Panc1 (cell line): ENCODE measurements at regions not wholly inside any gene's neighbourhood (a gene's known extent, or its start where the extent isn't known, plus 50 kb on each side); places are given as distances from the start of the nearest gene placed in this dataset.

ENCODE experiments used
- ATAC-seq: fragments of 200-7000 bp; cut with Tn5 transposase; 2 replicates; pipeline ENCODE4 v1.9.1; 2020; ENCODE audit warnings: mild to moderate bottlenecking, moderate library complexity
- BruUV-seq: library from RNA; stranded (reverse); fragments of 400-500 nt; replicated peaks from 2 replicates; lab custom pipeline; 2021; lab: Mats Ljungman, UMichigan
- CTCF ChIA-PET: fragments of 300-600 bp; sonication (Branson Sonifier 250); formaldehyde crosslinking; loops from one replicate; lab custom pipeline; 2022; ENCODE audit warnings: antibody characterized with exemption; lab: Charles Lee
- POLR2A ChIA-PET: fragments of 300-600 bp; sonication (Branson Sonifier 250); formaldehyde crosslinking; loops from one replicate; lab custom pipeline; 2022; ENCODE audit warnings: antibody characterized with exemption; lab: Charles Lee
- DNase-seq: peaks from one replicate; pipeline ENCODE4 v3.0.0-alpha.2; 2010; ENCODE audit warnings: low read depth, low spot score
- H3K27ac ChIP-seq: 2 replicates; pipeline ENCODE4 v1.5.1; 2011; ENCODE audit warnings: mild to moderate bottlenecking, low read length, inconsistent platforms
- H3K27me3 ChIP-seq: fragments of 200-500 bp; sonication (Bioruptor generic); 2 replicates; pipeline ENCODE4 v1.6.0; 2014; ENCODE audit warnings: low read length, inconsistent platforms; ENCODE audit not compliant: control insufficient read depth, insufficient read depth
- H3K36me3 ChIP-seq: fragments of 200-500 bp; sonication (Bioruptor generic); 2 replicates; pipeline ENCODE4 v1.5.1; 2014; ENCODE audit warnings: inconsistent platforms, mild to moderate bottlenecking, low read length, moderate library complexity; ENCODE audit not compliant: control insufficient read depth, insufficient read depth
- H3K4me1 ChIP-seq: 2 replicates; pipeline ENCODE4 v1.5.1; 2011; ENCODE audit warnings: inconsistent platforms, mild to moderate bottlenecking, low read length, moderate library complexity; ENCODE audit not compliant: control insufficient read depth, insufficient read depth
- H3K4me3 ChIP-seq, 2 experiments: 2 replicates each; pipeline ENCODE4 v1.5.1; 2011 to 2012; ENCODE audit warnings: low read depth in 2 of 2, low read length in 2 of 2, mild to moderate bottlenecking in 2 of 2, inconsistent platforms in 1 of 2, moderate library complexity in 1 of 2
- H3K9me3 ChIP-seq: fragments of 200-500 bp; sonication (Bioruptor generic); 2 replicates; pipeline ENCODE4 v1.5.1; 2014; ENCODE audit warnings: low read depth, mild to moderate bottlenecking, inconsistent platforms, low read length, moderate library complexity; ENCODE audit not compliant: control insufficient read depth, insufficient read depth
- POLR2AphosphoS5 ChIP-seq: IDR thresholded peaks from 2 replicates; pipeline ENCODE4 v1.6.1; 2012; ENCODE audit warnings: mild to moderate bottlenecking, low read depth, low read length, moderate library complexity
- SIN3A ChIP-seq: IDR thresholded peaks from 2 replicates; pipeline ENCODE4 v1.6.1; 2012; ENCODE audit warnings: low read depth, mild to moderate bottlenecking, low read length, moderate library complexity, borderline replicate concordance; ENCODE audit not compliant: insufficient read depth
- TCF7L2 ChIP-seq: IDR thresholded peaks from 2 replicates; pipeline ENCODE4 v1.6.1; 2011; ENCODE audit warnings: mild to moderate bottlenecking, low read depth, low read length, inconsistent platforms
- in situ Hi-C: cut with HindIII; loops from 2 replicates; pipeline ENCODE4 v1.10.0; 2016; ENCODE audit warnings: low sequenced_read_pairs, low pct_unique_long_range_greater_than_20kb
- intact Hi-C: fragments of 100-400 bp; cut with micrococcal nuclease; formaldehyde crosslinking; loops from one replicate; pipeline ENCODE4 v1.10.0; 2022; ENCODE audit not compliant: unreplicated experiment
- TF ChIP-seq, protein P1 (sequence below), 2 experiments: IDR thresholded peaks; 2 replicates each; pipeline ENCODE4 v1.6.1; 2011 to 2012; ENCODE audit warnings: low read depth in 2 of 2, control low read depth in 1 of 2, low read length in 1 of 2, mild to moderate bottlenecking in 1 of 2, moderate library complexity in 1 of 2; ENCODE audit not compliant: insufficient read depth in 1 of 2
- TF ChIP-seq, protein P2 (sequence below): fragments of 450-650 bp; IDR thresholded peaks from 2 replicates; pipeline ENCODE4 v1.5.1; 2017; ENCODE audit warnings: mild to moderate bottlenecking

DNA sequence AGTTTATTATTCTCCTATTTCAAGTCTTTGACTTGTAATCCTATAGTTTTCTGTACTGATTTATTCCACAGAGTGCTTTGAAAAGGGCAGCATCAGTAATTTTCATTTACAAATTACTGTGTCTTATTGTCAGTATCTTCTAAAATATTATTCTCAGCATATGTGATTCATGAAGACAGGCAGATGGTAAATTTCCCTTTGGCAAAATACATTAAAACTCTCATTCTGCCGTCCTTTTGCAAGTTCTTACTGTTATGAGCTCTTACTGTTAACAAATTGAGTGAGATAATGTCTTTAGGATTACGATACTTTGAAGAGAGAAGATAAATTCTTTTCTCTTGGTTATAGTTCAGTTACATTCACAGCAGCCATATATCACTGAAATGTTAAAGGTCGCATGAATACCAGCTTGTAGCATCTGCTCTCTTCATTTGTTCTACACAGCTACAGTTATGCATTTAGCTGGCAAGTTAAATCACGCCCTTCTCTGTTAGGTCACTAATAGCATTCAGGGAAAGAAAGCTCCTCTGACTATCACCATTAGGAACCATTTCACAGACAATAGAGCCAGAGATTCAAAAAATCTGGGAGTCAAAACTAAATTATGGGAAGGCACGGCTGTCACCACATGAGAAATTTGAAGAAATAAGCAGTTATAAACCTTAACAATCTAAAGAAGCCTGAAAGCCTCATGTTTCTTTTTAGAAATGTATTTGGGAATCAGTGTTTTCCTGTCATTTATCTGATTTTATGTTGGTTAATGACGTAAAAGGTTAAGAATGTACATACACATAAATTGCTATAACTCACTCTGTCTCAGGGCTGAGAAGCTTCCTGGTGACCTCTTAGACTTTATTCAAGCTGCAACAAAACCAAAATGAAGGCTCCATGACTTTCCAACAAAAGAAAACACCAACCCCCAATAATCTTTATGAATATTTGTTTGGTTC is 109.6 kb upstream of the SP4 start:
- BruUV-seq: no TSS peak

DNA sequence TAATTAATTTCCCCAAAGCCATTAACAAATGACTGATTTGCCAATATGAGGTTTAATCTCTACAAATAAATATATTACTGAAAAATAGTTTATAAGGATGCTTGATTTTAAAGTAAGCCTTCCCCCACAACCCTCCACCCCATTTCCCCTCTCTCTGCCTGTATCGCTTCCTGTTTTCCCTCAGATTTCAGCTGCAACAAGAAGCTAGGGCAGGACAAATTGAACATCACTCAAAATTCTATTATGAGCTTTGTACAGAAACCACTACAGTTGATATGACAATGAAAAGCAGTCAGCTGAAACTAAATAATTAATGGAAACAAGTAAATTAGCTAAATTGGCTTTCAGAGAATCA is 109.0 kb upstream of the SP4 start:
- Histone ChIP-seq H3K9me3 (no peaks in the 10 kb centered on the region), H3K36me3 (no peaks in the 10 kb centered on the region), H3K27me3 (no peaks in the 10 kb centered on the region), H3K27ac (no peak overlapping the region), H3K4me1 (no peaks in the 10 kb centered on the region), H3K4me3 (no peak overlapping the region)
- TF ChIP-seq, protein P1, sequence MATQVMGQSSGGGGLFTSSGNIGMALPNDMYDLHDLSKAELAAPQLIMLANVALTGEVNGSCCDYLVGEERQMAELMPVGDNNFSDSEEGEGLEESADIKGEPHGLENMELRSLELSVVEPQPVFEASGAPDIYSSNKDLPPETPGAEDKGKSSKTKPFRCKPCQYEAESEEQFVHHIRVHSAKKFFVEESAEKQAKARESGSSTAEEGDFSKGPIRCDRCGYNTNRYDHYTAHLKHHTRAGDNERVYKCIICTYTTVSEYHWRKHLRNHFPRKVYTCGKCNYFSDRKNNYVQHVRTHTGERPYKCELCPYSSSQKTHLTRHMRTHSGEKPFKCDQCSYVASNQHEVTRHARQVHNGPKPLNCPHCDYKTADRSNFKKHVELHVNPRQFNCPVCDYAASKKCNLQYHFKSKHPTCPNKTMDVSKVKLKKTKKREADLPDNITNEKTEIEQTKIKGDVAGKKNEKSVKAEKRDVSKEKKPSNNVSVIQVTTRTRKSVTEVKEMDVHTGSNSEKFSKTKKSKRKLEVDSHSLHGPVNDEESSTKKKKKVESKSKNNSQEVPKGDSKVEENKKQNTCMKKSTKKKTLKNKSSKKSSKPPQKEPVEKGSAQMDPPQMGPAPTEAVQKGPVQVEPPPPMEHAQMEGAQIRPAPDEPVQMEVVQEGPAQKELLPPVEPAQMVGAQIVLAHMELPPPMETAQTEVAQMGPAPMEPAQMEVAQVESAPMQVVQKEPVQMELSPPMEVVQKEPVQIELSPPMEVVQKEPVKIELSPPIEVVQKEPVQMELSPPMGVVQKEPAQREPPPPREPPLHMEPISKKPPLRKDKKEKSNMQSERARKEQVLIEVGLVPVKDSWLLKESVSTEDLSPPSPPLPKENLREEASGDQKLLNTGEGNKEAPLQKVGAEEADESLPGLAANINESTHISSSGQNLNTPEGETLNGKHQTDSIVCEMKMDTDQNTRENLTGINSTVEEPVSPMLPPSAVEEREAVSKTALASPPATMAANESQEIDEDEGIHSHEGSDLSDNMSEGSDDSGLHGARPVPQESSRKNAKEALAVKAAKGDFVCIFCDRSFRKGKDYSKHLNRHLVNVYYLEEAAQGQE (IDR thresholded peaks at IDR 0.05; ENCODE audit: insufficient read depth in 1 of 2, low read depth in 2 of 2, low read length in 1 of 2): no peak
- TF ChIP-seq SIN3A (no peak), POLR2AphosphoS5 (no peak), TCF7L2 (no peak)
- TF ChIP-seq, protein P2, sequence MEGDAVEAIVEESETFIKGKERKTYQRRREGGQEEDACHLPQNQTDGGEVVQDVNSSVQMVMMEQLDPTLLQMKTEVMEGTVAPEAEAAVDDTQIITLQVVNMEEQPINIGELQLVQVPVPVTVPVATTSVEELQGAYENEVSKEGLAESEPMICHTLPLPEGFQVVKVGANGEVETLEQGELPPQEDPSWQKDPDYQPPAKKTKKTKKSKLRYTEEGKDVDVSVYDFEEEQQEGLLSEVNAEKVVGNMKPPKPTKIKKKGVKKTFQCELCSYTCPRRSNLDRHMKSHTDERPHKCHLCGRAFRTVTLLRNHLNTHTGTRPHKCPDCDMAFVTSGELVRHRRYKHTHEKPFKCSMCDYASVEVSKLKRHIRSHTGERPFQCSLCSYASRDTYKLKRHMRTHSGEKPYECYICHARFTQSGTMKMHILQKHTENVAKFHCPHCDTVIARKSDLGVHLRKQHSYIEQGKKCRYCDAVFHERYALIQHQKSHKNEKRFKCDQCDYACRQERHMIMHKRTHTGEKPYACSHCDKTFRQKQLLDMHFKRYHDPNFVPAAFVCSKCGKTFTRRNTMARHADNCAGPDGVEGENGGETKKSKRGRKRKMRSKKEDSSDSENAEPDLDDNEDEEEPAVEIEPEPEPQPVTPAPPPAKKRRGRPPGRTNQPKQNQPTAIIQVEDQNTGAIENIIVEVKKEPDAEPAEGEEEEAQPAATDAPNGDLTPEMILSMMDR: no peak
- intact Hi-C loops (no loop called here), in situ Hi-C loops (no loop called here)
- DNase-seq: no peak
- ATAC-seq: no peak
- POLR2A ChIA-PET: no interaction called here
- CTCF ChIA-PET: no interaction called here
- no TSS peak for BruUV-seq

More for the DNA sequence above, 109.6 kb upstream of the SP4 start:
- ChIA-PET CTCF (no interaction called here), POLR2A (no interaction called here)
- Histone ChIP-seq H3K27ac (no peak overlapping the region), H3K4me3 (no peak overlapping the region), H3K27me3 (no peaks in the 10 kb centered on the region), H3K9me3 (no peaks in the 10 kb centered on the region), H3K4me1 (no peaks in the 10 kb centered on the region), H3K36me3 (no peaks in the 10 kb centered on the region)
- no peak for TF ChIP-seq SIN3A
- TF ChIP-seq, protein P1 (IDR thresholded peaks at IDR 0.05; ENCODE audit: insufficient read depth in 1 of 2, low read depth in 2 of 2, low read length in 1 of 2): no peak
- TF ChIP-seq TCF7L2: no peak
- no peak for TF ChIP-seq POLR2AphosphoS5
- TF ChIP-seq, protein P2: no peak
- in situ Hi-C loops: no loop called here
- intact Hi-C loops: no loop called here
- DNase-seq (no peak), ATAC-seq (no peak)
